MCF 10A (cell line): ENCODE measurements at regions not wholly inside any gene's neighbourhood (a gene's known extent, or its start where the extent isn't known, plus 50 kb on each side); places are given as distances from the start of the nearest gene placed in this dataset.

ENCODE experiments used
- BruUV-seq: library from RNA; stranded (reverse); fragments of 400-500 nt; replicated peaks from 2 replicates; lab custom pipeline; 2021; lab: Mats Ljungman, UMichigan
- CTCF ChIA-PET: fragments of 300-600 bp; sonication (Branson Sonifier 250); formaldehyde crosslinking; extraction: SDS; loops from one replicate; lab custom pipeline; 2021; ENCODE audit warnings: antibody characterized with exemption, inconsistent platforms; lab: Yijun Ruan, JAX
- POLR2A ChIA-PET: fragments of 300-600, 350-650 bp; sonication (Branson Sonifier 250); formaldehyde crosslinking; extraction: SDS; loops from one replicate; lab custom pipeline; 2020; ENCODE audit warnings: antibody characterized with exemption, inconsistent platforms; lab: Yijun Ruan, JAX
- DNase-seq: peaks from one replicate; pipeline ENCODE4 v3.0.0-alpha.2; 2018; ENCODE audit not compliant: unreplicated experiment
- H3K27ac Mint-ChIP-seq: one replicate; pipeline ENCODE4 v1.8.0; 2022; ENCODE audit warnings: mild to moderate bottlenecking, low read depth, mixed read lengths; ENCODE audit not compliant: unreplicated experiment
- H3K27me3 Mint-ChIP-seq: one replicate; pipeline ENCODE4 v1.8.0; 2022; ENCODE audit warnings: mixed read lengths; ENCODE audit not compliant: insufficient read depth, unreplicated experiment
- H3K36me3 Mint-ChIP-seq: one replicate; pipeline ENCODE4 v1.8.0; 2022; ENCODE audit warnings: mild to moderate bottlenecking, moderate library complexity, mixed read lengths; ENCODE audit not compliant: insufficient read depth, unreplicated experiment
- H3K4me1 Mint-ChIP-seq: one replicate; pipeline ENCODE4 v1.8.0; 2022; ENCODE audit warnings: mixed read lengths; ENCODE audit not compliant: insufficient read depth, unreplicated experiment
- H3K4me3 Mint-ChIP-seq: one replicate; pipeline ENCODE4 v1.8.0; 2022; ENCODE audit warnings: mild to moderate bottlenecking, moderate library complexity, mixed read lengths; ENCODE audit not compliant: unreplicated experiment
- H3K9me3 Mint-ChIP-seq: one replicate; pipeline ENCODE4 v1.8.0; 2022; ENCODE audit warnings: mixed read lengths; ENCODE audit not compliant: unreplicated experiment
- CTCF ChIP-seq: fragments of 200-600 bp; IDR thresholded peaks from one replicate; pipeline ENCODE4 v1.8.0; 2022; ENCODE audit warnings: antibody characterized with exemption, mild to moderate bottlenecking; ENCODE audit not compliant: unreplicated experiment
- intact Hi-C: fragments of 100-400 bp; cut with micrococcal nuclease; formaldehyde crosslinking; loops from 2 replicates; pipeline ENCODE4 v1.14.1; 2022

- no peak for TF ChIP-seq CTCF
- no peak overlapping the region for H3K4me3 Mint-ChIP-seq
- no peaks in the 10 kb centered on the region for H3K27me3 Mint-ChIP-seq
- H3K4me1 Mint-ChIP-seq, result peaks cover 10% of the 10 kb centered on the region
- ChIA-PET POLR2A (interaction anchor here (0.6 kb wide), 1 partner anchor 9 kb away, joined by 4 read pairs; no protein-coding TSS in a partner anchor), CTCF (interaction anchor here (1.0 to 5.5 kb wide), 2 partner anchors 10 to 15 kb away, joined by 3 to 27 read pairs; no protein-coding TSS in a partner anchor)
- DNase-seq, result no peak
- no peaks in the 10 kb centered on the region for H3K36me3 Mint-ChIP-seq
- BruUV-seq, result no TSS peak
- no peak overlapping the region for H3K27ac Mint-ChIP-seq
- H3K9me3 Mint-ChIP-seq, result no peaks in the 10 kb centered on the region
- intact Hi-C loops, result no loop called here
These were observed 182.0 kb downstream of the CAND1 start for GRCh38 chr12:67451206-67451605.

- no peak overlapping the region for H3K4me3 Mint-ChIP-seq
- TF ChIP-seq CTCF, result no peak
- peaks cover 17% of the 10 kb centered on the region for H3K4me1 Mint-ChIP-seq
- no peaks in the 10 kb centered on the region for H3K27me3 Mint-ChIP-seq
- BruUV-seq, result no TSS peak
- H3K9me3 Mint-ChIP-seq, result no peaks in the 10 kb centered on the region
- CTCF ChIA-PET, result interaction anchor here (1.5 to 5.5 kb wide), 2 partner anchors 8 to 11 kb away, joined by 4 to 27 read pairs; no protein-coding TSS in a partner anchor
- no peaks in the 10 kb centered on the region for H3K36me3 Mint-ChIP-seq
- DNase-seq, result no peak
- intact Hi-C loops, result no loop called here
- H3K27ac Mint-ChIP-seq, result no peak overlapping the region
- POLR2A ChIA-PET, result interaction anchor here (0.7 kb wide), 1 partner anchor 36 kb away, joined by 3 read pairs; no protein-coding TSS in a partner anchor
These were observed 183.1 kb downstream of the CAND1 start for GRCh38 chr12:67452119-67452805.

- no peak for TF ChIP-seq CTCF
- no TSS peak for BruUV-seq
- H3K4me3 Mint-ChIP-seq, result no peak overlapping the region
- no peaks in the 10 kb centered on the region for H3K27me3 Mint-ChIP-seq
- ChIA-PET POLR2A (no interaction called here), CTCF (interaction anchor here (0.8 to 5.5 kb wide), 3 partner anchors 9 to 97 kb away, joined by 4 to 27 read pairs (median 5); no protein-coding TSS in a partner anchor)
- no peaks in the 10 kb centered on the region for H3K36me3 Mint-ChIP-seq
- intact Hi-C loops, result no loop called here
- H3K27ac Mint-ChIP-seq, result no peak overlapping the region
- H3K4me1 Mint-ChIP-seq, result peaks cover 17% of the 10 kb centered on the region
- no peak for DNase-seq
- no peaks in the 10 kb centered on the region for H3K9me3 Mint-ChIP-seq
These were observed 184.0 kb downstream of the CAND1 start for GRCh38 chr12:67453191-67453590.

GRCh38 chr12:67455236-67455635, 186.1 kb downstream of the CAND1 start:
- BruUV-seq, result no TSS peak
- POLR2A ChIA-PET, result no interaction called here
- Mint-ChIP-seq H3K27me3 (no peaks in the 10 kb centered on the region), H3K9me3 (no peaks in the 10 kb centered on the region), H3K4me3 (no peak overlapping the region), H3K36me3 (no peaks in the 10 kb centered on the region), H3K27ac (no peak overlapping the region), H3K4me1 (peaks cover 14% of the 10 kb centered on the region)
- intact Hi-C loops, result no loop called here
- no peak for DNase-seq
- TF ChIP-seq CTCF, result no peak
- CTCF ChIA-PET, result interaction anchor here (0.6 to 5.5 kb wide), 3 partner anchors 11 to 99 kb away, joined by 3 to 27 read pairs (median 4); no protein-coding TSS in a partner anchor
